HEK293T (cell line): ENCODE measurements at regions not wholly inside any gene's neighbourhood (a gene's known extent, or its start where the extent isn't known, plus 50 kb on each side); places are given as distances from the start of the nearest gene placed in this dataset.

Experiments used
- CTCF ChIA-PET: fragments of 350-600 bp; formaldehyde crosslinking; extraction: SDS; loops from one replicate; lab custom pipeline; 2021; ENCODE audit warnings: antibody characterized with exemption, inconsistent platforms; lab: Yijun Ruan, JAX
- POLR2A ChIA-PET: fragments of 350-600 bp; formaldehyde crosslinking; extraction: SDS; loops from one replicate; lab custom pipeline; 2020; ENCODE audit warnings: antibody characterized with exemption, inconsistent platforms; lab: Yijun Ruan, JAX
- DNase-seq: peaks from one replicate; pipeline ENCODE4 v3.0.0; 2012; ENCODE audit warnings: mixed read lengths; ENCODE audit errors: extremely low spot score
- ARNT ChIP-seq: fragments of 450-650 bp; IDR thresholded peaks from 2 replicates; pipeline ENCODE4 v1.6.1; 2017; ENCODE audit warnings: mild to moderate bottlenecking
- BHLHE40 ChIP-seq: fragments of 450-650 bp; IDR thresholded peaks from 2 replicates; pipeline ENCODE4 v1.6.1; 2016; ENCODE audit warnings: mild to moderate bottlenecking, moderate library complexity, borderline replicate concordance
- CTBP1 ChIP-seq: fragments of 450-650 bp; IDR thresholded peaks from 2 replicates; pipeline ENCODE4 v1.6.1; 2016; ENCODE audit warnings: borderline replicate concordance
- ELF4 ChIP-seq: fragments of 450-650 bp; IDR thresholded peaks from 2 replicates; pipeline ENCODE4 v1.6.1; 2017; ENCODE audit warnings: antibody characterized with exemption
- FOXA1 ChIP-seq: fragments of 450-650 bp; IDR thresholded peaks from 2 replicates; pipeline ENCODE4 v1.6.1; 2016; ENCODE audit warnings: mild to moderate bottlenecking
- FOXK2 ChIP-seq: fragments of 450-650 bp; IDR thresholded peaks from 2 replicates; pipeline ENCODE4 v1.6.1; 2016; ENCODE audit warnings: mild to moderate bottlenecking
- FOXM1 ChIP-seq: fragments of 450-650 bp; IDR thresholded peaks from 2 replicates; pipeline ENCODE4 v1.6.1; 2017; ENCODE audit warnings: mild to moderate bottlenecking, borderline replicate concordance
- HDGF ChIP-seq: fragments of 450-650 bp; IDR thresholded peaks from 2 replicates; pipeline ENCODE4 v1.6.1; 2017; ENCODE audit warnings: antibody characterized with exemption, borderline replicate concordance
- L3MBTL2 ChIP-seq: fragments of 450-650 bp; conservative IDR thresholded peaks from 2 replicates; pipeline ENCODE4 v1.6.1; 2016; ENCODE audit warnings: mild to moderate bottlenecking
- LEF1 ChIP-seq: fragments of 450-650 bp; IDR thresholded peaks from 2 replicates; pipeline ENCODE4 v1.6.1; 2017; ENCODE audit warnings: mild to moderate bottlenecking, borderline replicate concordance
- NFRKB ChIP-seq: fragments of 450-650 bp; IDR thresholded peaks from 2 replicates; pipeline ENCODE4 v1.6.1; 2016; ENCODE audit warnings: mild to moderate bottlenecking, moderate library complexity
- SP1 ChIP-seq: fragments of 450-650 bp; IDR thresholded peaks from 2 replicates; pipeline ENCODE4 v1.6.1; 2017
- SUZ12 ChIP-seq: fragments of 450-650 bp; IDR thresholded peaks from 2 replicates; pipeline ENCODE4 v1.6.1; 2016; ENCODE audit warnings: mild to moderate bottlenecking
- TARDBP ChIP-seq: fragments of 450-650 bp; IDR thresholded peaks from 2 replicates; pipeline ENCODE4 v1.6.1; 2016
- ZNF384 ChIP-seq: fragments of 450-650 bp; IDR thresholded peaks from 2 replicates; pipeline ENCODE4 v1.6.1; 2016
- TF ChIP-seq, protein P1 (sequence below): fragments of 450-650 bp; IDR thresholded peaks from 2 replicates; pipeline ENCODE4 v1.6.1; 2016

DNA sequence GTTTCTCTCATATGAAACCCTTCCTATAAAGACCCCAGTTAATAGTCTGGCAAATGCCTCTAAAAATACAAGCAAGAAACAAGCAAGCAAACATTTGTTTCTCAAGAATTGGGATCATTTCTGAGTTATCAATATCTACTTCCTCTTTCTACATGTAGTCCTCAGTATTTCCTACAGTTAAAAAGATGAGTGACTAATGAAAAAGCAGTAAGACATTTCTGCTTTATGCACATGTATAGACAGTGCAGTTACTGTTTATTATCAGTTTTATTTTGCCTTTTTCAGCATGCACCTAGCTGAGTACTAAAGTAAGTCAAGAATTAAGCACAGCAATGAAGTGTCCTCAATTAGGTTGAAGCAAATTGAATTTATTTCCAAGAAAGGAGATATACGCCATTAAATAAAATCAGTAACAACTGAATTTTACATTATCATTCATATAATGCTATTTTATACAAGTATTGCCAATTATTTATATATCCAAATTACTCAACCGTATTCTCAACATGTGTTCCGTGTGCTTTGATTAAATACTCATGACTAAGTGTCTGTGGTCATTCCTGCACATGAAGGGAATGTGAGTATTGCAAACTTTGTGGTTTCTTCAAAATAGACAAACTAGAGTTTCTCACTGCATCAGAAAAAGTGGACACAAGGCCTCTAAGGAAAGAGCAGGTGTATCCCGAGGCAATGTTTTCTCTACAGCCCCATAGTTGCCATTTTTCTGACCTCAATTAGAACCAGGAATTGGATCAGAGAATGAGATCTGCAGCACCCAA lies 159.3 kb upstream of the MARCKS start:
- TF ChIP-seq, protein P1, sequence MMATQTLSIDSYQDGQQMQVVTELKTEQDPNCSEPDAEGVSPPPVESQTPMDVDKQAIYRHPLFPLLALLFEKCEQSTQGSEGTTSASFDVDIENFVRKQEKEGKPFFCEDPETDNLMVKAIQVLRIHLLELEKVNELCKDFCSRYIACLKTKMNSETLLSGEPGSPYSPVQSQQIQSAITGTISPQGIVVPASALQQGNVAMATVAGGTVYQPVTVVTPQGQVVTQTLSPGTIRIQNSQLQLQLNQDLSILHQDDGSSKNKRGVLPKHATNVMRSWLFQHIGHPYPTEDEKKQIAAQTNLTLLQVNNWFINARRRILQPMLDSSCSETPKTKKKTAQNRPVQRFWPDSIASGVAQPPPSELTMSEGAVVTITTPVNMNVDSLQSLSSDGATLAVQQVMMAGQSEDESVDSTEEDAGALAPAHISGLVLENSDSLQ: no peak
- no peak for TF ChIP-seq BHLHE40
- TF ChIP-seq HDGF: no peak
- no peak for TF ChIP-seq NFRKB
- no peak for TF ChIP-seq TARDBP
- no peak for TF ChIP-seq SUZ12
- no peak for TF ChIP-seq CTBP1
- no peak for TF ChIP-seq FOXK2
- TF ChIP-seq SP1: no peak
- no peak for TF ChIP-seq ZNF384
- TF ChIP-seq LEF1: no peak
- no peak for TF ChIP-seq FOXA1
- no peak for TF ChIP-seq L3MBTL2
- no peak for TF ChIP-seq ELF4
- no peak for TF ChIP-seq FOXM1
- TF ChIP-seq ARNT: no peak
- ChIA-PET POLR2A (no interaction called here), CTCF (no interaction called here)
- no peak for DNase-seq

DNA sequence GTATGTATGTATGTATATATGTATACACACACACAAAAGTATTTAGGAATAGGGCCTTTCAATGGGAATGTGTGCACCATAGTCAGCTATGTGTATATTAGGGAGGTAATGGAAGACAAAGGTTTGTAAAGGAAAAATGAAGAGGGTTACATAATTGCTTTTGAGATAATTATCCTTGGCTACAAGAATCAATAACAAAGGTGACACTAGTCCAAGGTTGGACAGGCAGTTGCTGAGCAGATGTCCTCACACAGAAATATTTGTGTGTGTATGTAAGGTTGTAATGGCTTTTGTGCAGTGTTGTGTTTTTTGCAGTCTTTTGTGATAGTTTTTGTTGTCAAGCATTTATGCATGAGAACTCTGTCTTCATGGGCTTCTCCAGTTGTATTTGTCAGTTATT lies 157.9 kb upstream of the MARCKS start:
- CTCF ChIA-PET: no interaction called here
- no peak for TF ChIP-seq SP1
- TF ChIP-seq ZNF384: no peak
- TF ChIP-seq FOXM1: no peak
- no peak for TF ChIP-seq NFRKB
- TF ChIP-seq FOXK2: no peak
- no peak for TF ChIP-seq CTBP1
- no peak for TF ChIP-seq HDGF
- TF ChIP-seq, protein P1: no peak
- TF ChIP-seq ELF4: no peak
- TF ChIP-seq SUZ12: no peak
- TF ChIP-seq BHLHE40: no peak
- no peak for TF ChIP-seq ARNT
- no peak for TF ChIP-seq LEF1
- TF ChIP-seq TARDBP: no peak
- TF ChIP-seq FOXA1: no peak
- TF ChIP-seq L3MBTL2: no peak
- DNase-seq: no peak
- POLR2A ChIA-PET: no interaction called here

- CTCF ChIA-PET: no interaction called here
- TF ChIP-seq L3MBTL2 (no peak), HDGF (no peak), CTBP1 (no peak), BHLHE40 (no peak), LEF1 (no peak), NFRKB (no peak), ELF4 (no peak), FOXM1 (no peak), FOXK2 (no peak)
- no peak for DNase-seq
- POLR2A ChIA-PET: no interaction called here
Measured at GRCh38 chr6:113701552-113702254, 155.4 kb upstream of the MARCKS start.

- POLR2A ChIA-PET: no interaction called here
- TF ChIP-seq LEF1: no peak
- TF ChIP-seq TARDBP: no peak
- TF ChIP-seq FOXM1: no peak
- TF ChIP-seq, protein P1: no peak
- no peak for TF ChIP-seq HDGF
- no peak for TF ChIP-seq SUZ12
- TF ChIP-seq ELF4: no peak
- no peak for TF ChIP-seq CTBP1
- no peak for TF ChIP-seq FOXK2
- no peak for TF ChIP-seq L3MBTL2
- no peak for TF ChIP-seq BHLHE40
- no peak for TF ChIP-seq SP1
- no peak for TF ChIP-seq ZNF384
- no peak for TF ChIP-seq NFRKB
- no peak for DNase-seq
- CTCF ChIA-PET: interaction anchor here (0.6 kb wide), 1 partner anchor 168 kb away, joined by 6 read pairs; no protein-coding TSS in a partner anchor
Measured at GRCh38 chr6:113707194-113707593, 150.0 kb upstream of the MARCKS start.

GRCh38 chr6:113709936-113710509 lies 147.1 kb upstream of the MARCKS start:
- CTCF ChIA-PET: no interaction called here
- TF ChIP-seq, protein P1: no peak
- TF ChIP-seq L3MBTL2 (no peak), SUZ12 (no peak), HDGF (no peak), BHLHE40 (no peak), CTBP1 (no peak), TARDBP (no peak), FOXM1 (no peak), LEF1 (no peak), FOXA1 (no peak), SP1 (no peak), NFRKB (no peak), ZNF384 (no peak), ARNT (no peak), FOXK2 (no peak), ELF4 (no peak)
- no peak for DNase-seq
- POLR2A ChIA-PET: no interaction called here
